Liver (tissue), 8 donors: ENCODE measurements at regions not wholly inside any gene's neighbourhood (a gene's known extent, or its start where the extent isn't known, plus 50 kb on each side); places are given as distances from the start of the nearest gene placed in this dataset.

ENCODE experiments used
- DNase-seq: peaks from one replicate; pipeline ENCODE4 v3.0.0-alpha.2; 2017; ENCODE audit warnings: low spot score
- H3K27ac ChIP-seq, 2 donors: one replicate each; pipeline ENCODE4 v1.7.0; 2013; ENCODE audit warnings: inconsistent platforms in 2 of 2, low read length in 2 of 2, control low read depth in 1 of 2, low read depth in 1 of 2, mild to moderate bottlenecking in 1 of 2
- H3K27me3 ChIP-seq, 4 donors: one replicate each; pipeline versions ENCODE4 v1.6.1 to v1.7.0; 2013; ENCODE audit warnings: low read length in 3 of 4, inconsistent platforms in 1 of 4, mild to moderate bottlenecking in 1 of 4, moderate library complexity in 1 of 4; ENCODE audit not compliant: control insufficient read depth in 4 of 4, insufficient read depth in 4 of 4
- H3K36me3 ChIP-seq, 4 donors: one replicate each; pipeline versions ENCODE4 v1.6.1 to v1.7.0; 2013; ENCODE audit warnings: low read length in 3 of 4, mild to moderate bottlenecking in 3 of 4, low read depth in 1 of 4, moderate library complexity in 1 of 4; ENCODE audit not compliant: control insufficient read depth in 4 of 4, insufficient read depth in 3 of 4
- H3K4me1 ChIP-seq, 4 donors: one replicate each; pipeline versions ENCODE4 v1.6.1 to v1.7.0; 2013; ENCODE audit warnings: low read length in 3 of 4, mild to moderate bottlenecking in 3 of 4, moderate library complexity in 1 of 4; ENCODE audit not compliant: control insufficient read depth in 4 of 4, insufficient read depth in 4 of 4
- H3K4me3 ChIP-seq, 3 donors: one replicate each; pipeline versions ENCODE4 v1.6.1 to v1.7.0; 2013; ENCODE audit warnings: low read length in 3 of 3, control low read depth in 1 of 3, low read depth in 1 of 3, mild to moderate bottlenecking in 1 of 3
- H3K9ac ChIP-seq, 2 donors: one replicate each; pipeline ENCODE4 v1.7.0; 2013; ENCODE audit warnings: low read length in 2 of 2, mild to moderate bottlenecking in 2 of 2, moderate library complexity in 2 of 2, control low read depth in 1 of 2, low read depth in 1 of 2
- H3K9me3 ChIP-seq, 4 donors: one replicate each; pipeline versions ENCODE4 v1.6.1 to v1.7.0; 2013; ENCODE audit warnings: low read length in 3 of 4; ENCODE audit not compliant: control insufficient read depth in 4 of 4
- EGR1 ChIP-seq, 2 donors: IDR thresholded peaks; 2 replicates each; pipeline ENCODE4 v1.6.1; 2016 to 2018; ENCODE audit warnings: antibody characterized with exemption in 2 of 2, low read depth in 2 of 2
- FOXA1 ChIP-seq: IDR thresholded peaks from 2 replicates; pipeline ENCODE4 v1.6.1; 2016; ENCODE audit warnings: antibody characterized with exemption
- FOXA2 ChIP-seq: IDR thresholded peaks from 2 replicates; pipeline ENCODE4 v1.6.1; 2016; ENCODE audit warnings: antibody characterized with exemption
- GABPA ChIP-seq, 2 donors: IDR thresholded peaks in 1 of 2; conservative IDR thresholded peaks in 1 of 2; 2 replicates each; pipeline ENCODE4 v1.6.1; 2016; ENCODE audit warnings: antibody characterized with exemption in 2 of 2, mild to moderate bottlenecking in 1 of 2, moderate library complexity in 1 of 2
- HNF4A ChIP-seq, 2 donors: conservative IDR thresholded peaks; 2 replicates each; pipeline ENCODE4 v1.6.1; 2016; ENCODE audit warnings: antibody characterized with exemption in 2 of 2, mild to moderate bottlenecking in 2 of 2
- JUND ChIP-seq, 2 donors: IDR thresholded peaks; 2 replicates each; pipeline ENCODE4 v1.6.1; 2016; ENCODE audit warnings: antibody characterized with exemption in 2 of 2
- NR2F2 ChIP-seq: IDR thresholded peaks from 2 replicates; pipeline ENCODE4 v1.6.1; 2016; ENCODE audit warnings: antibody characterized with exemption
- RAD21 ChIP-seq, 2 donors: IDR thresholded peaks; 2 replicates each; pipeline ENCODE4 v1.6.1; 2016; ENCODE audit warnings: antibody characterized with exemption in 2 of 2, mild to moderate bottlenecking in 2 of 2
- REST ChIP-seq: IDR thresholded peaks from 2 replicates; pipeline ENCODE4 v1.6.1; 2016; ENCODE audit warnings: antibody characterized with exemption, mild to moderate bottlenecking
- RXRA ChIP-seq, 2 donors: IDR thresholded peaks; 2 replicates each; pipeline ENCODE4 v1.6.1; 2017 to 2018; ENCODE audit warnings: antibody characterized with exemption in 2 of 2, mild to moderate bottlenecking in 1 of 2
- SP1 ChIP-seq: IDR thresholded peaks from 2 replicates; pipeline ENCODE4 v1.6.1; 2018; ENCODE audit warnings: antibody characterized with exemption, mild to moderate bottlenecking
- TAF1 ChIP-seq: conservative IDR thresholded peaks from 2 replicates; pipeline ENCODE4 v1.6.1; 2016; ENCODE audit warnings: antibody characterized with exemption, mild to moderate bottlenecking
- YY1 ChIP-seq: IDR thresholded peaks from 2 replicates; pipeline ENCODE4 v1.6.1; 2016; ENCODE audit warnings: antibody characterized with exemption, mild to moderate bottlenecking
- WGBS: extraction: QIAGEN DNeasy Blood & Tissue Kit; methylation state at CpG from one replicate; pipeline ENCODE4 v1.1.7; 2013; 5-methylcytosine and 5-hydroxymethylcytosine counted together
- TF ChIP-seq, protein P1 (sequence below): IDR thresholded peaks from 2 replicates; pipeline ENCODE4 v1.6.1; 2016; ENCODE audit warnings: antibody characterized with exemption
- TF ChIP-seq, protein P2 (sequence below): IDR thresholded peaks from 2 replicates; pipeline ENCODE4 v1.6.1; 2016; ENCODE audit warnings: antibody characterized with exemption
- TF ChIP-seq, protein P3 (sequence below): fragments of 150-350 bp; IDR thresholded peaks from 2 replicates; pipeline ENCODE4 v1.5.1; 2017; ENCODE audit warnings: improper control_type of control experiment, low read depth, low read length; ENCODE audit not compliant: missing input control
- TF ChIP-seq, protein P4 (sequence below): IDR thresholded peaks from 2 replicates; pipeline ENCODE4 v1.6.1; 2016; ENCODE audit warnings: antibody characterized with exemption
- donor health status: healthy.
- donor health status: healthy.
- donor health status: healthy.
- donor health status: healthy.
- donor health status: healthy.

- DNase-seq = no peak
- Histone ChIP-seq H3K4me1 (peaks cover 0 to 10% (median 5%) of the 10 kb centered on the region in 4 donors), H3K36me3 (no peaks in the 10 kb centered on the region), H3K9ac (no peak overlapping the region), H3K9me3 (no peaks in the 10 kb centered on the region), H3K27me3 (no peaks in the 10 kb centered on the region), H3K4me3 (no peak overlapping the region), H3K27ac (no peak overlapping the region)
- 70% methylated on average over 2 of the region's 2 CpGs for WGBS
- TF ChIP-seq TAF1 (no peak), GABPA (IDR thresholded peaks at IDR 0.05 in 1 of 2, conservative IDR thresholded peaks at IDR 0.05 in 1 of 2) (no peak), YY1 (no peak), REST (no peak), FOXA1 (no peak), JUND (IDR thresholded peaks at IDR 0.05) (no peak)
- TF ChIP-seq, protein P1, sequence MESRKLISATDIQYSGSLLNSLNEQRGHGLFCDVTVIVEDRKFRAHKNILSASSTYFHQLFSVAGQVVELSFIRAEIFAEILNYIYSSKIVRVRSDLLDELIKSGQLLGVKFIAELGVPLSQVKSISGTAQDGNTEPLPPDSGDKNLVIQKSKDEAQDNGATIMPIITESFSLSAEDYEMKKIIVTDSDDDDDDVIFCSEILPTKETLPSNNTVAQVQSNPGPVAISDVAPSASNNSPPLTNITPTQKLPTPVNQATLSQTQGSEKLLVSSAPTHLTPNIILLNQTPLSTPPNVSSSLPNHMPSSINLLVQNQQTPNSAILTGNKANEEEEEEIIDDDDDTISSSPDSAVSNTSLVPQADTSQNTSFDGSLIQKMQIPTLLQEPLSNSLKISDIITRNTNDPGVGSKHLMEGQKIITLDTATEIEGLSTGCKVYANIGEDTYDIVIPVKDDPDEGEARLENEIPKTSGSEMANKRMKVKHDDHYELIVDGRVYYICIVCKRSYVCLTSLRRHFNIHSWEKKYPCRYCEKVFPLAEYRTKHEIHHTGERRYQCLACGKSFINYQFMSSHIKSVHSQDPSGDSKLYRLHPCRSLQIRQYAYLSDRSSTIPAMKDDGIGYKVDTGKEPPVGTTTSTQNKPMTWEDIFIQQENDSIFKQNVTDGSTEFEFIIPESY = no peak
These were observed 141.6 kb upstream of the SPEF2 start for GRCh38 chr5:35476036-35476435.

DNA sequence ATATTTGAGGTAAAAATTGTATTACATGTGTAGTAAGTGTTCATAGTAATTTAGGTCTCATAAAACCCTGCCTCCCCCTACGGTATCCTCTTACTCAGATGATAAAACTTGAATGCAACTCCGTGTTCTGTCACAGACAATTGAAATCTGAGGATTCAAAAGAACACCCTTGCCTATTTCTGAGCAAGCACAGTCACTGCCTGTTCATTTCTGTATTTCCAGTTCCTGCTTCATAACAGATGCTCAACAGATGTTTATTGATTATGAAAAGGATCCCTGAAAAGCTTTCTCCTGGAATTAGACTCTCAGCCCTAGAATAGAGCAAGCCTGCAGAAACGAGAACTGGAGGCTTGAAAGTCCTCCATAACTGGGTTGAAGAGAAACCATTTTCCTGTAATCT lies 144.1 kb upstream of the SPEF2 start:
- no peak overlapping the region for H3K9ac ChIP-seq
- no peak overlapping the region for H3K27ac ChIP-seq
- H3K4me3 ChIP-seq = no peak overlapping the region
- H3K27me3 ChIP-seq = no peaks in the 10 kb centered on the region
- no peaks in the 10 kb centered on the region for H3K4me1 ChIP-seq
- 92% methylated on average over 3 of the region's 3 CpGs for WGBS
- no peak for DNase-seq
- H3K9me3 ChIP-seq = no peaks in the 10 kb centered on the region
- no peaks in the 10 kb centered on the region for H3K36me3 ChIP-seq
- TF ChIP-seq RXRA (IDR thresholded peaks at IDR 0.05) (no peak), RAD21 (IDR thresholded peaks at IDR 0.05) (no peak), HNF4A (conservative IDR thresholded peaks at IDR 0.05) (no peak), EGR1 (IDR thresholded peaks at IDR 0.05; ENCODE audit: low read depth in 2 of 2) (no peak), SP1 (no peak), NR2F2 (no peak), GABPA (IDR thresholded peaks at IDR 0.05 in 1 of 2, conservative IDR thresholded peaks at IDR 0.05 in 1 of 2) (no peak), FOXA2 (no peak)
- TF ChIP-seq, protein P2, sequence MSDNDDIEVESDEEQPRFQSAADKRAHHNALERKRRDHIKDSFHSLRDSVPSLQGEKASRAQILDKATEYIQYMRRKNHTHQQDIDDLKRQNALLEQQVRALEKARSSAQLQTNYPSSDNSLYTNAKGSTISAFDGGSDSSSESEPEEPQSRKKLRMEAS = no peak

- Histone ChIP-seq H3K27ac (no peak overlapping the region), H3K4me1 (no peaks in the 10 kb centered on the region), H3K27me3 (no peaks in the 10 kb centered on the region), H3K4me3 (no peak overlapping the region), H3K9me3 (no peaks in the 10 kb centered on the region), H3K9ac (no peak overlapping the region), H3K36me3 (no peaks in the 10 kb centered on the region)
- 95% methylated on average over 2 of the region's 2 CpGs for WGBS
- TF ChIP-seq, protein P3, sequence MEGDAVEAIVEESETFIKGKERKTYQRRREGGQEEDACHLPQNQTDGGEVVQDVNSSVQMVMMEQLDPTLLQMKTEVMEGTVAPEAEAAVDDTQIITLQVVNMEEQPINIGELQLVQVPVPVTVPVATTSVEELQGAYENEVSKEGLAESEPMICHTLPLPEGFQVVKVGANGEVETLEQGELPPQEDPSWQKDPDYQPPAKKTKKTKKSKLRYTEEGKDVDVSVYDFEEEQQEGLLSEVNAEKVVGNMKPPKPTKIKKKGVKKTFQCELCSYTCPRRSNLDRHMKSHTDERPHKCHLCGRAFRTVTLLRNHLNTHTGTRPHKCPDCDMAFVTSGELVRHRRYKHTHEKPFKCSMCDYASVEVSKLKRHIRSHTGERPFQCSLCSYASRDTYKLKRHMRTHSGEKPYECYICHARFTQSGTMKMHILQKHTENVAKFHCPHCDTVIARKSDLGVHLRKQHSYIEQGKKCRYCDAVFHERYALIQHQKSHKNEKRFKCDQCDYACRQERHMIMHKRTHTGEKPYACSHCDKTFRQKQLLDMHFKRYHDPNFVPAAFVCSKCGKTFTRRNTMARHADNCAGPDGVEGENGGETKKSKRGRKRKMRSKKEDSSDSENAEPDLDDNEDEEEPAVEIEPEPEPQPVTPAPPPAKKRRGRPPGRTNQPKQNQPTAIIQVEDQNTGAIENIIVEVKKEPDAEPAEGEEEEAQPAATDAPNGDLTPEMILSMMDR = no peak
- TF ChIP-seq, protein P4, sequence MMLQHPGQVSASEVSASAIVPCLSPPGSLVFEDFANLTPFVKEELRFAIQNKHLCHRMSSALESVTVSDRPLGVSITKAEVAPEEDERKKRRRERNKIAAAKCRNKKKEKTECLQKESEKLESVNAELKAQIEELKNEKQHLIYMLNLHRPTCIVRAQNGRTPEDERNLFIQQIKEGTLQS = no peak
- TF ChIP-seq RXRA (IDR thresholded peaks at IDR 0.05) (no peak), SP1 (no peak), EGR1 (IDR thresholded peaks at IDR 0.05; ENCODE audit: low read depth in 2 of 2) (no peak), TAF1 (no peak), FOXA1 (no peak), HNF4A (conservative IDR thresholded peaks at IDR 0.05) (no peak), GABPA (IDR thresholded peaks at IDR 0.05 in 1 of 2, conservative IDR thresholded peaks at IDR 0.05 in 1 of 2) (no peak), NR2F2 (no peak), FOXA2 (no peak), YY1 (no peak), RAD21 (IDR thresholded peaks at IDR 0.05) (no peak), JUND (IDR thresholded peaks at IDR 0.05) (no peak)
- TF ChIP-seq, protein P2 = no peak
- TF ChIP-seq, protein P1 = no peak
- no peak for DNase-seq
These were observed 146.8 kb upstream of the SPEF2 start for GRCh38 chr5:35470866-35471265.
